Heart left ventricle (tissue), 16 donors: ENCODE measurements at regions not wholly inside any gene's neighbourhood (a gene's known extent, or its start where the extent isn't known, plus 50 kb on each side); places are given as distances from the start of the nearest gene placed in this dataset.

ENCODE experiments used
- ATAC-seq, 4 donors: fragments of 200-7000 bp; cut with Tn5 transposase; one replicate each; pipeline ENCODE4 v1.9.1; 2020 to 2022; ENCODE audit warnings: moderate library complexity in 4 of 4, mild to moderate bottlenecking in 3 of 4, moderate number of reproducible peaks in 1 of 4
- DNase-seq, 5 donors: peaks; one replicate each; pipeline ENCODE4 v3.0.0-alpha.2; 2020
- H3K27ac ChIP-seq, 12 donors: fragments of 200-600 bp; sonication (generic) in 4 of 12; one replicate each; pipeline versions ENCODE4 v1.5.0 to v1.8.0; 2016 to 2022; ENCODE audit warnings: mild to moderate bottlenecking in 2 of 12
- H3K27me3 ChIP-seq, 9 donors: fragments of 200-600 bp; sonication (generic) in 2 of 9; one replicate each; pipeline versions ENCODE4 v1.5.1 to v1.8.0; 2016 to 2022; ENCODE audit warnings: mild to moderate bottlenecking in 3 of 9
- H3K36me3 ChIP-seq, 9 donors: fragments of 200-600 bp; sonication (generic) in 2 of 9; one replicate each; pipeline versions ENCODE4 v1.5.0 to v1.8.0; 2018 to 2022; ENCODE audit warnings: mild to moderate bottlenecking in 2 of 9
- H3K4me1 ChIP-seq, 12 donors: fragments of 200-600 bp; sonication (generic) in 4 of 12; one replicate each; pipeline versions ENCODE4 v1.5.0 to v1.8.0; 2016 to 2022; ENCODE audit warnings: mild to moderate bottlenecking in 3 of 12
- H3K4me3 ChIP-seq, 12 donors: fragments of 200-600 bp; sonication (generic) in 4 of 12; one replicate each; pipeline versions ENCODE4 v1.5.0 to v1.8.0; 2017 to 2022; ENCODE audit warnings: mild to moderate bottlenecking in 9 of 12, moderate library complexity in 4 of 12
- H3K9me3 ChIP-seq, 12 donors: fragments of 200-600 bp; sonication (generic) in 4 of 12; one replicate each; pipeline versions ENCODE4 v1.5.0 to v1.8.0; 2016 to 2022; ENCODE audit warnings: mild to moderate bottlenecking in 1 of 12
- POLR2A ChIP-seq, 2 donors: fragments of 450-650 bp; IDR thresholded peaks; one replicate each; pipeline ENCODE4 v1.6.1; 2017; ENCODE audit warnings: antibody characterized with exemption in 2 of 2, mild to moderate bottlenecking in 2 of 2, moderate library complexity in 2 of 2
- WGBS, 4 donors: extraction: QIAGEN DNeasy Blood & Tissue Kit in 2 of 4; methylation state at CpG; one replicate each; pipeline versions ENCODE4 v1.1.5 to v1.1.7; 2013 to 2018; 5-methylcytosine and 5-hydroxymethylcytosine counted together
- intact Hi-C, 10 donors: fragments of 100-400 bp; cut with DNase I; formaldehyde crosslinking; loops; one replicate each; pipeline versions ENCODE4 v1.11.1 to v1.14.2; 2022
- TF ChIP-seq, protein P1 (sequence below), 12 donors: fragments of 200-600 bp; sonication (generic) in 4 of 12; IDR thresholded peaks; one replicate each; pipeline versions ENCODE4 v1.5.0 to v1.8.0; 2018 to 2022; ENCODE audit warnings: antibody characterized with exemption in 12 of 12, mild to moderate bottlenecking in 5 of 12
- donor health status: ischemic (EF 13 %, LVEDD 7.1; RV severe dilation, severe dysfunction).
- donor health status: healthy with polysubstance abuse.
- donor health status: DM: no; HTN: yes; CAD: no.
- donor health status: DM: no; HTN: no; CAD: no.
- donor health status: ischemic (EF 25% LVEDD 6.9; RV normal size, moderate dysfunction).
- donor health status: ischemic (EF 25% LVEDD 5.7; RV mildly dilated, moderate dysfunction).
- donor health status: healthy.
- donor health status: DM: yes; HTN: yes; CAD: no.
- donor health status: ischemic (EF 35%, LVEDD 5.7; RV mildly dilated, moderate dysfunction).
- donor health status: nonischemic (EF 11% LVEDD 7.7; RV severe dilation, severe dysfunction).
- donor health status: DM: yes; HTN: yes; CAD: no.
- donor health status: PGD.
- donor health status: ischemic (EF 29% LVEDD 5.4; RV normal size, mild dysfunction).
- donor health status: nonischemic (EF 23%, LVEDD 6.1; RV moderate dilation, normal function).

- TF ChIP-seq POLR2A (IDR thresholded peaks at IDR 0.05): no peak
- TF ChIP-seq, protein P1, sequence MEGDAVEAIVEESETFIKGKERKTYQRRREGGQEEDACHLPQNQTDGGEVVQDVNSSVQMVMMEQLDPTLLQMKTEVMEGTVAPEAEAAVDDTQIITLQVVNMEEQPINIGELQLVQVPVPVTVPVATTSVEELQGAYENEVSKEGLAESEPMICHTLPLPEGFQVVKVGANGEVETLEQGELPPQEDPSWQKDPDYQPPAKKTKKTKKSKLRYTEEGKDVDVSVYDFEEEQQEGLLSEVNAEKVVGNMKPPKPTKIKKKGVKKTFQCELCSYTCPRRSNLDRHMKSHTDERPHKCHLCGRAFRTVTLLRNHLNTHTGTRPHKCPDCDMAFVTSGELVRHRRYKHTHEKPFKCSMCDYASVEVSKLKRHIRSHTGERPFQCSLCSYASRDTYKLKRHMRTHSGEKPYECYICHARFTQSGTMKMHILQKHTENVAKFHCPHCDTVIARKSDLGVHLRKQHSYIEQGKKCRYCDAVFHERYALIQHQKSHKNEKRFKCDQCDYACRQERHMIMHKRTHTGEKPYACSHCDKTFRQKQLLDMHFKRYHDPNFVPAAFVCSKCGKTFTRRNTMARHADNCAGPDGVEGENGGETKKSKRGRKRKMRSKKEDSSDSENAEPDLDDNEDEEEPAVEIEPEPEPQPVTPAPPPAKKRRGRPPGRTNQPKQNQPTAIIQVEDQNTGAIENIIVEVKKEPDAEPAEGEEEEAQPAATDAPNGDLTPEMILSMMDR (IDR thresholded peaks at IDR 0.05): no peak
Observed at GRCh38 chr13:94880463-94880862, 168.1 kb upstream of the SOX21 start.

GRCh38 chr13:94878602-94879165, 166.3 kb upstream of the SOX21 start:
- TF ChIP-seq POLR2A (IDR thresholded peaks at IDR 0.05): no peak
- TF ChIP-seq, protein P1 (IDR thresholded peaks at IDR 0.05): no peak
- Histone ChIP-seq H3K27ac (no peak overlapping the region), H3K27me3 (no peaks in the 10 kb centered on the region), H3K9me3 (peaks cover 0 to 6% (median 0%) of the 10 kb centered on the region in 12 donors), H3K4me1 (no peaks in the 10 kb centered on the region), H3K36me3 (no peaks in the 10 kb centered on the region), H3K4me3 (no peak overlapping the region)
- DNase-seq (no peak), ATAC-seq (no peak)
- 69 to 76% (median 71%) methylated on average over 7 of the region's 7 CpGs for WGBS, 4 donors
- intact Hi-C loops: no loop called here

More at GRCh38 chr13:94880463-94880862, 168.1 kb upstream of the SOX21 start:
- DNase-seq: no peak
- Histone ChIP-seq H3K4me1 (no peaks in the 10 kb centered on the region), H3K27ac (no peak overlapping the region), H3K36me3 (no peaks in the 10 kb centered on the region), H3K4me3 (no peak overlapping the region), H3K27me3 (no peaks in the 10 kb centered on the region), H3K9me3 (peaks cover 0 to 6% (median 0%) of the 10 kb centered on the region in 12 donors)
- intact Hi-C loops: no loop called here
- no peak for ATAC-seq
- WGBS, 4 donors: 19 to 50% (median 45%) methylated on average over 2 of the region's 2 CpGs

- ATAC-seq (no peak), DNase-seq (no peak)
- peaks cover 0 to 23% (median 0%) of the 10 kb centered on the region in 12 donors for H3K4me1 ChIP-seq
- TF ChIP-seq POLR2A (IDR thresholded peaks at IDR 0.05): no peak
- TF ChIP-seq, protein P1 (IDR thresholded peaks at IDR 0.05): no peak
- WGBS, 4 donors: 59 to 66% (median 63%) methylated on average over 6 of the region's 6 CpGs
- intact Hi-C loops: no loop called here
- H3K4me3 ChIP-seq: no peak overlapping the region
- H3K27ac ChIP-seq: no peak overlapping the region
- H3K36me3 ChIP-seq: no peaks in the 10 kb centered on the region
- peaks cover 0 to 11% (median 0%) of the 10 kb centered on the region in 9 donors for H3K27me3 ChIP-seq
- H3K9me3 ChIP-seq: no peaks in the 10 kb centered on the region
Observed at GRCh38 chr13:94864474-94864873, 152.1 kb upstream of the SOX21 start.

DNA sequence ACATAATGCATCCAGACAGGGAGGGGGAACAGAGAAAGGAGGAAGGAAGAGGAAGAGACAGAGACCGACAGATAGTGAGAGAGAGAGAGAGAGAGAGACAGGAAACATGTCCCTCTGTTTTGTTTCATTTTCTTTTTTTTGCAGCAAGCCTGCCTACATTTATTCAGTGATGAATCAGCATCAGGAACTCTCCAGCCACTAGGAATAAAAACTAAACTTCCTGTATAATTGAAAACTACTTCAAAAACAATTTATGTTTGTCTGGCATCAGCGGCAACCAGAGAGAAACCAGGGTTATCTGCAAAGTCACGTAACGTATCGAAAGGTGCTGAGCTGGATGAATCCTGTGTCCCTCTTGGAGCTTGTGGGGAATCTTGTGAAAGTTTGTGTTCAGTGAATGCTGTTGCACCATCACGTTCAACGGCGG, 148.6 kb upstream of the SOX21 start:
- ATAC-seq (peak in 1 of 4 donors; percentile 31), DNase-seq (no peak)
- H3K9me3 ChIP-seq: no peaks in the 10 kb centered on the region
- H3K36me3 ChIP-seq: no peaks in the 10 kb centered on the region
- TF ChIP-seq, protein P1 (IDR thresholded peaks at IDR 0.05): no peak
- no peak for TF ChIP-seq POLR2A (IDR thresholded peaks at IDR 0.05)
- intact Hi-C loops: no loop called here
- 30 to 41% (median 34%) methylated on average over 8 of the region's 8 CpGs for whole genome bisulfite sequencing, 4 donors
- H3K4me1 ChIP-seq: peaks cover 0 to 29% (median 0%) of the 10 kb centered on the region in 12 donors
- H3K4me3 ChIP-seq: peak overlapping the region in 10 of 12 donors; percentile 14 to 54 (median 29)
- H3K27me3 ChIP-seq: peaks cover 0 to 11% (median 0%) of the 10 kb centered on the region in 9 donors
- H3K27ac ChIP-seq: peak overlapping the region in 2 of 12 donors; percentile 34 to 51
